Forelimb muscle (tissue), 1 donor: ENCODE measurements at regions not wholly inside any gene's neighbourhood (a gene's known extent, or its start where the extent isn't known, plus 50 kb on each side); places are given as distances from the start of the nearest gene placed in this dataset.

Source experiments
- DNase-seq: peaks from one replicate; pipeline ENCODE4 v3.0.0-alpha.2; 2013; ENCODE audit warnings: low read depth

DNA sequence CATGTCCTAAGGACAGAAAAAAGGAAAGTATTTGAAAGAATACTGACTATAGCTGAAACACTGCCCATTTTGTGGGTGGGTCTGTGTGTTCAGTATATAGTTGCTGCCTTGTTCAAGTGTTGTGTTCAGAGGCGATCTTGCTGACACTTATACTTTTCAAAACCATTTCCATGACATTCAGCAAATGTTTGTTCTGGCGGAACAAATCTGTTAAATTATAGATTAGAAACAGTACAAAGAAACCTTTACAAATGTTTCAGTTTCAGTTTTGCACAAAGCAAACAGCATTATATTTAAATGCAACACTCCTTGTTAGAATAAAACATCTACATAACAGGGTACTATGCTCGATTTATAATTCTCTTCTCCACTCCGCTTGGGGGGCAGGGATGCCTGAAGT, 2276.3 kb downstream of the MAT2B start:
- no peak for DNase-seq

DNA sequence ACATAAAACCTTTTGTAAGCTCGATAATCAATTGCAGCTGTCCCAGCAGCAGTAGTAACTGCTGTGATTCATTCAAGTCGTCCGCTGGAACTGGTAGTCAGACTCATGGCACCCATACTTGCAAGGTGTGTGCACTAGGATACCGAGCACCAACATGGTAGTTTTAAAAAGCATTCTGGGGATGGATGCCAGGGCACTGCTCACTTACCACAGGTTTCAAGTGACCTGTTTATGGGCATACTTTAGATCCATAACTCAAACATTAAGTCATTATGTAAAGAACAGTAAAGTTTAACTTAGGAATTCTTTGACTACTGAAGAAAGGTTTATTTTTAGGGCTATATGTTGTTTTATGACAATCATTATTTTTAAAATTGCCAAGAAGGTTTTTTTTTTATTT, 2277.6 kb downstream of the MAT2B start:
- DNase-seq, result no peak

DNA sequence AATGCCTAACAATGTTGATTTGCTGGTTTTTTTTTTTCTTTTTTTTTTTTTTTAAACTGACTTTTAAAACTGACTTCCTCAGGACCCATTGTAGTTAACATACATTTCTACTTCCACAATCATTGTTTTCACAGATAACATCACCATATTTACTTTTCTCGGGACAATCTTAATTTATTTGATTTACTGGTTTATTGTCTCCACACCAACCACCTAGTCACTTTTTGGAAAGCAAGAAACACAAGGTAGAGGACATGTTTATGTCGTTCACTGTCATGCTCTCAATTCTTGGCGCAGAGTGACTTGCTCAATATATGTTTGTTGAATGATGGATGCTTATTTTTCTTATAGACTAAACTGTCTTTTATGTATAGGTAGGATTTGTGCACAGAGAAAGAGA, 2280.7 kb downstream of the MAT2B start:
- no peak for DNase-seq

DNA sequence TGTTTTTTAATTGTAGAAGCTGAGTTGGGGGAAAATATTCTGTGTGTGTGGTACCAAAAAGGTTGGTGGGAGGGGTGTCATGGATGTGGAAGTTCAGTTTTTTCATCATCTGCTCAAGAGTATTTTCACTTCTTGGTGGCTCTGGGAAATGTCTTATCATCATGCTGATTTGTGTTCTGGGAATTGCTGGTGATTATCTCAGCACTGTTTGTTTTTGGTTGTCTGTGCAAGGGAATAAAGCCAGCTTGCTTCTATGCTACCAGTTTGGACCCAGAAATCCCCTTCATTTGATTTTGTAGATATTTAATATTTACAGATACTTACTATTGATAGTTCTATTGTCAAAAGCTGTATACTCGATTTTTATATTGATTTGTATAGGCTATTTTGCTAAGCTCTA, 2289.7 kb downstream of the MAT2B start:
- no peak for DNase-seq

DNA sequence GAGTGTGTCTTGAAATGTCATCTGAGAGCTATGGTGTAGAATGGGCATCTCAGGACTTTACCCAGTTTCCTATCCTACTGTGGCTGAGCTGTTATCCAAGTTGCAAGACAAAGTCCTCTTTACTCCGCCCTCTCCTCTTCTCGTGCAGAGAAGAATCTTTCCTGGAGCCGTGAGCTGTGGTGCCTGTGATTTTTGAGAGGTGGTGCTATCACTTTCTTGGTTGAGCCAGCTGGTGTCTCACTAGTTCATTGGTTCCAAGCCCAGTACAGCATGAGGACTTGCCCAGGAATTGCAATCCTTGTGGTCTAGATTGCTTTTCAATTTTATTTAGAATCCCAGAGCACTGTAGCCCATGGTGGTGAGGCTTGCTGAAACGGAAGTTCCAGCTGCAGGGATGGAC, 2300.3 kb downstream of the MAT2B start:
- no peak for DNase-seq

DNA sequence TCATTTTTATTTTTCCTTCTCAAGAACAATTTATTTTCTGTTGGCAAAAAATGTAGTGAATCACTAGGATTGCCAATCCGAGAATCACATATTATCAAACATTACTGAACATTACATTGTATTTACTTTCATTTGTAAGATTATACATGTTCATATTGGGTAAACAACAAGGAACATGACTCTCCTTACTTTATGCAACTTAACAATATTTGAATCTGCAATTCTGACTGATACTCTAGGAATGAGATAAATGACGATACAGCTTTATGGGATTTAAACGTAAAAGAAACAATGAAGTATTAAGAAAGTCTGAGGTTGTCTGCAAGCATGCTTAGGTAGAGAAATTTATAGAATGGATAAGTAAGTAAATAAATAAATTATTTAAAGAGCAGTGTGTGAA, 2302.9 kb downstream of the MAT2B start:
- no peak for DNase-seq

DNA sequence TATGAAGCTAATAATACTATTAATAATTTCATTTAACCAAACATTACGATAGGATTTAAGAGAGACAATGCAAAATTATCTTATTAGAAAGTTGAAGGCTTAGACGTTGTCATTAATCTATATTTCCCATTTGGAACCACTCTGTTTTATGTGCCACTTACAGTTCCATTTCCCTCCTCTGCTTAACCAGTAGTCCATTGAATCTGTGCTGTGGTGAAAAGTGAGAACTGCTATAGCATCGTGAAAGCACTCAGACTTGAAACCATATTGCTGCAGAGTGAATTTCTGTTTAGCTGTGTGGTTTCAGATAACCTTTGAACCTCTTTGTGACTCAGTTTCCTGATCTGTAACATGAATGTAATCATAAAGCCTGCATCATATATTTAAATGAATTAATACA, 2304.5 kb downstream of the MAT2B start:
- DNase-seq, result no peak

DNA sequence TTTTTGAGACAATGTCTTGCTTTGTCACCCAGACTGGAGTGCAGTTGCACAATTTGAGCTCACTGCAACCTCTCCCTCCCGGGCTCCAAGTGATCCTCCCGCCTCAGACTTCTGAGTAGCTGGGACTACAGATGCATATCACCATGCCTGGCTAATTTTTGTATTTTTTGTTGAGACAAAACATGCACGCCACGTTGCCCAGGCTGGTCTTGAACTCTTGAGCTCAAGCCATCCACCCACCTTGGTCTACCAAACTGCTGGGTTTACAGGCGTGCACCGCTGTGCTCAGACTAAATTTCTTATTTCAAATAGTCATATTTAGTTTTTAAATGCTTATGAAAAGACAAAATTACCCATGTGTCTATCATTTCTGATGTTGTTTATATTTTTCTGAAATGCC, 2324.1 kb downstream of the MAT2B start:
- DNase-seq, result no peak

DNA sequence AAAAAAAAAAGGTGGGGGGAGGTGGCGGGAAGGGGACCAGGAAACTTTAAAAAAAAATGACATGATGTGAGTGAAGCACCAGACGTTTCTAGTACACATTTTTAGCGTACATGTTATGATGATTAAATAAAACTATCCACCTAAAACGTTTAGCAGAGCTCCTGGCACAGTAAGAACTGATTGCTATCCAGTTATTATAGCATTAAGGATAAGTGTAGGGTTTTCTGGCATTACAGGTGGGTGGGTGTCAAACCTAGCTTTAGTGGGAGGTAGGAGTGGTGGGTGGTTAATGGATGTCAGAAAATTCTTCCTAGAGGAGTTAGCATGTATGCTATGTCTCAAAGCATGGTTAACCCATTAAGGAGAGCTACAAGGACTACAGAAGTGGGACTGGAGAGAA, 2329.5 kb downstream of the MAT2B start:
- DNase-seq, result no peak

DNA sequence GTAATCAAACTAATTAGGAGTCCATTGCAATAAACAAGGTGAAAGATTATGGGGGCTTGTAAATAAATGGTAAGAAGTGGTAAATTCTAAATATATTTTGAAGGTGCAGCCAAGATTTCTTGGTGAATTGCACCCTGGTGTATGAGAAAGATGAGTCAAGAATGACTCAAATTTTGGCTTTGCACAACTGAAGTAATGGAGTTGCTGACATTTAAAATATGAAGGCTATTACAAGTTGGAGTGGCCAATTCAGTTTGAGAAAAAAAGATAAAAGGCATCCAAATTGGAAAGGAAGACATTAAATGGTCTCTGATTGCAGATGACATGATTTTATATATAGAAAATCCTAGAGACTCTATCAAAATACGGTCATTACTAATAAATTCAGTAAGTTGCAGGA, 2330.6 kb downstream of the MAT2B start:
- DNase-seq, result no peak

DNA sequence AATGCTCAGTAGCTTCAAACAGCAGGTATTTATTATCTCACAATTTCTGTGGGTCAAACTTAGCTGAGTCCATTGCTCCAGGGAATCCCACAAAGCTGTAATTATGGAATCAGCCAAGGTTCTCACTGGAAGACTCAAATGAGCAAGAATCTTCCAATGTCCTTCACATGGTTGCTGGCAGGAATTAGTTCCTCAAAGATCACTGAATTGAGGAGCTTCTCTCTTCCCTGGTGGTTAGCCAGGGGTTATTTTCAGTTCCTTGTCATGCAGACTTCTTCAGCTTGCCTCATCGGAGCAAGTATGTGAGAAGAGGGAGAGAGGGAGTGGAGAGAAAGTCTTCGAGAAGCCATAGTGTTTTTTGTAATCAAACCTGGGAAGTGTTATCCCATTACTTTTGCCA, 2331.9 kb downstream of the MAT2B start:
- DNase-seq, result peak; percentile 46

DNA sequence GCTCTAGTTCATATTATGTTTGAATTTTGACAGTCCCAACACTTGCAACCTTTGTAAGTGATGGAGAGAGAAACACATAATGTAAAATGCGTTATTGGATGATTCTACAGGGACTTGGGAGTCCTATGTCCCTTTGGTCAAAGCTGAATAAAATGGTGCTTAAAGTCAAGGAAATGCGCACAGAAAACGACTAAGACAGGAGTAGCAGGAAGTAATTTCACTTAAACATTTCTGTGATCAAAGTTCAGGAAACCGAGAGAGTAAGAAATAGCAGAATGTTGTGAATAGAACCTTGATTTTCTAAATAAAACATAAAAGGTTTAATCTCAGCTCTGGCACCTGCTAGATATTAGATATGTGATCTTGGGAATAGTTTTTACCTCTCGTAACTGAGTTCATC, 2339.2 kb downstream of the MAT2B start:
- DNase-seq, result no peak

DNA sequence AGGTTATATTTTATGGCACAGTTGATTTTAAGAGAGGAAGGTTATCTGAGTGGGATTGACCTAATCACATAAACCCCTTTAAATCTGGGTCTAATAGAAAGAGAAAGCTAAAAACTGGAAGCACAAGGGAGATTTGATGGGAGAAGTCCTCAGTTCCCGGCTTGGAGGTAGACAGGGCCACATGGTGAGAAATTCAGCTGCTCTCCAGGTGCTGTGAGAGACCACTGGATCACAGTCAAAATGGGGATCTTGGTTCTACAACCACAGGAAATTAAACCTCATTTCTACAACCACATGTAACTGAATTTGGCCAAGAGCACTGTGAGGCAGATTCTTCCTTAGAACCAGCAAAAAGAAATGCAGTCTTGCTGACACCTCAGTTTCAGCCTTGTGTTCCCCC, 2352.7 kb downstream of the MAT2B start:
- no peak for DNase-seq

DNA sequence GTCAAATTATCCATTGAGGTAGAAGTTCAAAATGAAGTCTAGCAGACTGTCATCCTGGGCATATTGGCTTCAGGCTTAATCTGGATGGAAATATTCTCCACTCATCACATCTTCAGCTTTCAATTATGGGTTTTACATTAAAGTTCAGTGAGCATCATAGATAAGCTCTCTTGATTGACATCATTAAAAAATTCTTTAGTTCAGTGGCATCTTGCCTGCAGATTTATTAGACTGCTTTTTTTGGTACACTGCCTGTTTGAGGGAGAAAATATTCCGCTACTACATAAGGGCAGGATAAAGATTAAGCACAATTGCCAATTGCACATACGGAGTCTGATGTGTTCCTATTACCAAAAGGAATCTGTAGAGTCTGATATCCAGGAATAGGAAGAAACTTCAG, 2353.8 kb downstream of the MAT2B start:
- no peak for DNase-seq

DNA sequence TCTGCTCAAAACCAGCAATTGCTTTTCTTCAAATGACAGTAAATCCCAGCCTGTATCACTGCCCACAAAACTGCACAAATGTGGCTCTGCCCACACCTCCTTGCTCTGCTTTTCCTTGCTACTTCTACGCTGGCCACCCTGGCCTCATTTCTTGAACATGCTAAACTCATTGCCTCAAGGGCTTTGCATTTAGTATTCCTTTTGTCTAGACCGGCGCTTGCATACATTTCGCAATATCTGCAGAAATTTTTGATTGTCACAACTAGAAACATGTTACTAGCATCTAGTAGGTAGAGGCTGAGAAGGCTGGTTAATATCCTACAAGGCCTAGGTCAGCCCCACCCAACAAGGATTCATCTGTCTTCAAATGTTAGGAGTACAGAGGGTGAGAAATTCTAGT, 2357.8 kb downstream of the MAT2B start:
- no peak for DNase-seq

DNA sequence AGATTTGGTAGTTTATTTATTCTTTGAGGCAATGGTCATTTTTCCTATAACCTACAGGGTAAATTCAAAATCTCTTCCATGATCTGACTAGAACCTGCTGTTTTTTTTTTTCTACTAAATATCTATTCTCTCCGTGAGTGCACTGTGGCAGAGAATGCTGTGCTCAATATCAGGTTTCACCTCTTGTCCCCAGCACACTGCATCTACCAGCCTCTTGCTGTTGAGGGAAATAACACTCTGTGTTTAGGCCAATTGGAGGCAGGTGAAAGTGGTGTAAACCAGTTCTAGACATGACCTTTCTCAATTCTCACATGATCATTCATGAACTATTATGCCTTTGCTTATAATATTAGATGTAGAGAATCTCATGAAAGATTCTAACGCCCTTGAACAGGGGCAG, 2365.9 kb downstream of the MAT2B start:
- DNase-seq, result no peak

DNA sequence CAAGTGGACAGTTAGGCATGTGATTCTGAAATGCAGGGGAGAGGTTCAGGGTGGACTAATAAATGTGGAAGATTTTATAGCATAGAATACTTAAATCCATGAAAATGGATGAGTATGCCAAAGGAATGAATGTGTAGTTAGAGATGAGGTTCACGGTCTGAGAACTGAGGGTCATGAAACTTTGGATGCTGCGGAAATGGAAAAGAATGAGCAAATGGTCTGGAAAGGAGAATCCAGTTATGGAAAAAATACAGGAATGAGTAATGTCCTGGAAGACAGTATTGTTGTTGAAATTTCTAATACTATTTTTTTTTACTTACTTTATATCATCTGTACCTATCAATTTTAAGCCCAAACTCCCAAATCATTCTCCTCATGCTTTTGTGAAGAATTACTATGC, 2369.4 kb downstream of the MAT2B start:
- DNase-seq, result peak; percentile 9

DNA sequence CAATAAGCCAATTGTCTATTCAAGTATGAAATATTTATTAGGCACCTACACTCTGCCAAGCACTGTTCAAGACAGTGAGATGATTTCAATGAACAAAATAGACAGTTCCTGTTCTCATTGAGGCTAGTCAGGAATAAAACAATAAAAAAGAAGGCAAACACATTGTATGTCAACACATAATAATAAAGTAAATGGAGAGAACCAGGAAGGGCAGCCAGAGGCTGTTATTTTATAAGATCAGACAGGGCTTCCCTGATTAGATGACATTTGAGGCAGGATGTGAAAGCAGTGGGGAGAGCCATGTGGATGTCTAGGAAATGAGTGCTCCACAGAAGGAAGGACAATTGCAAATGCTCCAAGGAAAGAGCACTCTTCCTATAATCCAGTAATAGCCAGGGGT, 2371.1 kb downstream of the MAT2B start:
- DNase-seq, result no peak

DNA sequence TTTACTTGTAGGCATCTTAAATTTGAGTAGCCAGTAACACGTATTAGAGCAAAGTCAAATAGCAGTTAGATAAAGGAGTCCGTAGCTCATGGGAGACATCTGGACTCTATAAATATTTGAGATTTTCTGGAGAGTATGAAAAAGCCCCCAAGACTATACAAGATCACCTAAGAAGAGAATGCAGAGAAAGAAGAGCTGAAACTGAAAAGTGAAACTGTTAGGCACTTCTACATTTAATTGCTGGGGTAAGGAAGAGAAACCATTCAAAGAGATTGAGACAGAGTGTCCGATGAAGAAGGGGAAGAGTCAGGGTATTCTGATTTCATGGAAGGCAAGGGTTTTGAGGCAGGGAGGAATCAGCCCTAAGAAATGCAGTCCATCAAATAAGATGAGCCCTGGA, 2372.1 kb downstream of the MAT2B start:
- no peak for DNase-seq

DNA sequence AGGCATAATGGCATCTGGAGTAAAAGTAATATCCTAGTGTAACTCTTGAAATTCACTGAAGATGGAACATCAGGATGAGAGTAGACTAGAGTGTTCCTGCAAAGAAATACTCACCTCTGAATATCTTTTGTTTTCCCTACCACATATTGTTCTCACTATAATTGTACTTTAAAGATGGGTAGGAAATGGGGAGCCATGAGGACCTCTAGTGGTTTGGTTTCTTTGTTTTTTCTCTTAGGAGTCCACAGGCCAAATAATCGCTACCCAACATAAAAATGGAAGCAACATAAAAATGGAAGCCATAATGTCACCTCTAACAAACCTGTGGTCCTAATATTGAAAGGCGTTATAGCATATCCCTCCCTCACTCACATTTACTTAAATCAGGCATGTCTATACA, 2375.8 kb downstream of the MAT2B start:
- DNase-seq, result no peak

DNA sequence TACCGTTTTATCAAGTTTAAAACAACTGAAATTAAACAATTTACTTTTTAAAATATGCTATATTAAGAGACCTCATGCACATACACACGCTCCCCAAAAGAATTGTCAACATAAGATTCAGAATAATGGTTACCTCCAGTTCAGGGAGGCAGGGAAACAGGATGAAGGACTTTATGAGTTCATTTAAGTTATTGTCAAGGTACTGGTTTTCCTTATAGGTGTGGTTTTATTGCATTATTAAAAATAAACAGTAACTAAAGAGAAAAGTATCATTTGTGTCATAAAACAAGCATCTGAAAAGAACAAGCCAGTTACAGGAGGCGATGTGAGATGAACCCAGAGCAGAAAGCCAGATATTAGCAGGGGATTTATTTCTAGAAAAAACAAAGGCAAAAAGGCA, 2376.7 kb downstream of the MAT2B start:
- no peak for DNase-seq

DNA sequence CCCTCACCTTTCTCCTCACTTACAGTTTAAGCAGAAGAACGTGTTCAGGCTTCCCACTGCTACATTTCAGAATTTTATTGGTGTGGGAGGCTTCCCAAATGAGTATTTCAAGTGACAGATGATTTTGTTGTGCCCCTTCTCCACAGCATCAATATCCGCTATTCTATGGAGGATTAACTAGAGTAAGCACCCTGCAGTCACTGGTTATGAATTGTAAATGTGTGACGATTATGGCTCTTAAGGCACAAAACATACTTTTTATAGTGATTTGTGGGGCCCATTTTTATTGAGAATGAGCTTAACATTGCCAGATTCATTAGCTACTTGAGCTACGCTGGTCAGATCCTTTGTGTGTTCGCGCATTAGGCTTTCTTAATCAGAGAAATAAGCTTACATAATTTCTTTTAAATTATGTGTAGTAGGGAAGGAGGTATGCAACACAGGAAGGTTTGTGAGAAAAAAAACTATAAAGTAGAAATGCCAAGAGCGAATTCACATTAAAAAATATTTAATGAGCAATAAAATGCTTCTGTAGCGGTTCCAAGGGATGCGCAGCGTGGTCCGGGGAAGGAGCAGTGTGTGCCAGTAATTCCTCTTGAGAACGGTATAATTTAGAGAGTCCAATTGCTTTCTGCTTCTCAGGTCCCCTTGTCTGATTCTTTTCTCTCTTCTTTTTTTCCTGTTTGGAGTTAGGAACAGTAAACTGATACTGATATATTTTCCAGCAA, 2380.4 kb downstream of the MAT2B start:
- DNase-seq, result no peak

DNA sequence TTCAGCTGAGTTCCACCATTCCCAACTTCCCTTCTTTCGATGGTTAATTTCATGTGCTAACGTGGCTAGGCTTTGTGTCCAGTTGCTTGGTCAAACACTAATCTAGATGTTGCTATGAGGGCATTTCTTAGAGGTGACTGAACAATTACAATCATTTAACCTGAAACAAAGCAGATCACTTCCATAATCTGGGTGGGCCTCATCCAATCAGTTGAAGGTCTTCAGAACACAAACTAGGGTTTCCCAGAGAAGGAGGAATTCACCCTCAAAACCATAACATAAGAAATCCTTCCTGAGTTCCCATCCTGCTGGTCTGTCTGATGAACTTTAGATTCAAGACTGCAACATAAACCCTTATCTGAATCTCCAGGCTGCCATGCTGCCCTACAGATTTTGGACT, 2381.7 kb downstream of the MAT2B start:
- DNase-seq, result no peak

DNA sequence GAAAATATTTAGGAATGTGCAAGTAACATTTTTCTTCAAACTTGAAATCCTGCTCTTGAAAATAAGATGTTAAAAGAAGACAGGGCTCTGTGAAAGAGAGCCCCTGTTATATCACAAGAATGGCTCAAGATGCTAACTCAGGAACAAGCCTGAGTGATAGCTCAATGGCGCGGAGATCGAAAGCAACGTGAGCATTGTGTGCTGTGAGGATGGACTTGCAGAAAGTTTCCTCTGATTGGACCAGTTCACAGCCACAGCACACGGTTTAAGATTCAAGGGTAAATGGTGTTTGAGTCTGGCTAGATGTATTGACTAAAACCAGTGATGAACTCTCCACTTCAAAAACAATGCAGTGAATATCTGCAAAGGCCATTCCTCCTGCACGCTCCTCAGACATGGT, 2387.0 kb downstream of the MAT2B start:
- no peak for DNase-seq

DNA sequence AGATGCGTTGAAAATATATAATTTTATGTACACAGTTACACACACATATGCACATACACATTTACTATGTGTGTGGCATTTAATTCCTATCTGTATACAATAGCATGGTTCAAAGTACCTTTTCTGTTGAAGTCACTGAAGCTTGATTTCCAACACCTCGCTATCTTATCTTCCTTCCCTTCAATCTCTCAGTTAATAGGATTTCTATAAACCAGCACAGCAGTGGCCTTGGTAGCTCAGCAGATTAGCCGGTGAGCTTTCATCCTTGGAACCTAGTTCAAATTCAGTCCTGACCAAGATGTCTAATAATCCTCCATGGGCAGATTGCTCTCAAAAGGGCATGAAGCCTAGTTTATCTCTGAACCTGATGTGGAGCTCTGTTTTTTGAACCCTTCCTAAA, 2389.5 kb downstream of the MAT2B start:
- DNase-seq, result no peak
